C4-2B (cell line): ENCODE measurements at regions not wholly inside any gene's neighbourhood (a gene's known extent, or its start where the extent isn't known, plus 50 kb on each side); places are given as distances from the start of the nearest gene placed in this dataset.

Experiments used
- H3K27ac ChIP-seq: fragments of 450-650 bp; 2 replicates; pipeline ENCODE4 v1.5.1; 2017
- ZFX ChIP-seq: fragments of 450-650 bp; IDR thresholded peaks from 2 replicates; pipeline ENCODE4 v1.6.1; 2017
- TF ChIP-seq, protein P1 (sequence below): fragments of 450-650 bp; conservative IDR thresholded peaks from 2 replicates; pipeline ENCODE4 v1.5.1; 2017; ENCODE audit warnings: mild to moderate bottlenecking

DNA sequence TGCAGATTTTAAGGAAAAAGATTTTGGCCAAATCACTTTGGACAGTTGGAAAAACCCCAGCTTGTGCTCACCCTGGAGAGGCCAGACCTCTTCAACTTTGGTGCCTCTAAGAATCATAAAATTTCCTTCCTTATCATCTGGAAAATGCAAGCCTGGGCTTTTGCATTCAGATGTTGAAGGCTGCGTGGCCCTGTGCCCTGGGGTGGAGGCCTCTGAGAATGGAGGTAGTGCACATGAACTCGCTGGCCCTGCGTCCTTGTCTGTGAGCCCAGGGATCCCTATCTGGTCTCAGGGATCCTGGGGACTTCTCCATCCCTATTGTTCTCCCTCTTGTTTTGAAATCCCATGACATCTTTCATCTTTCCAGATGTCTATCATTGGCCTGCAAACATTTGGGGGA lies 64.6 kb upstream of the ARNT2 start:
- H3K27ac ChIP-seq = no peak overlapping the region
- TF ChIP-seq, protein P1, sequence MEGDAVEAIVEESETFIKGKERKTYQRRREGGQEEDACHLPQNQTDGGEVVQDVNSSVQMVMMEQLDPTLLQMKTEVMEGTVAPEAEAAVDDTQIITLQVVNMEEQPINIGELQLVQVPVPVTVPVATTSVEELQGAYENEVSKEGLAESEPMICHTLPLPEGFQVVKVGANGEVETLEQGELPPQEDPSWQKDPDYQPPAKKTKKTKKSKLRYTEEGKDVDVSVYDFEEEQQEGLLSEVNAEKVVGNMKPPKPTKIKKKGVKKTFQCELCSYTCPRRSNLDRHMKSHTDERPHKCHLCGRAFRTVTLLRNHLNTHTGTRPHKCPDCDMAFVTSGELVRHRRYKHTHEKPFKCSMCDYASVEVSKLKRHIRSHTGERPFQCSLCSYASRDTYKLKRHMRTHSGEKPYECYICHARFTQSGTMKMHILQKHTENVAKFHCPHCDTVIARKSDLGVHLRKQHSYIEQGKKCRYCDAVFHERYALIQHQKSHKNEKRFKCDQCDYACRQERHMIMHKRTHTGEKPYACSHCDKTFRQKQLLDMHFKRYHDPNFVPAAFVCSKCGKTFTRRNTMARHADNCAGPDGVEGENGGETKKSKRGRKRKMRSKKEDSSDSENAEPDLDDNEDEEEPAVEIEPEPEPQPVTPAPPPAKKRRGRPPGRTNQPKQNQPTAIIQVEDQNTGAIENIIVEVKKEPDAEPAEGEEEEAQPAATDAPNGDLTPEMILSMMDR = no peak
- no peak for TF ChIP-seq ZFX

DNA sequence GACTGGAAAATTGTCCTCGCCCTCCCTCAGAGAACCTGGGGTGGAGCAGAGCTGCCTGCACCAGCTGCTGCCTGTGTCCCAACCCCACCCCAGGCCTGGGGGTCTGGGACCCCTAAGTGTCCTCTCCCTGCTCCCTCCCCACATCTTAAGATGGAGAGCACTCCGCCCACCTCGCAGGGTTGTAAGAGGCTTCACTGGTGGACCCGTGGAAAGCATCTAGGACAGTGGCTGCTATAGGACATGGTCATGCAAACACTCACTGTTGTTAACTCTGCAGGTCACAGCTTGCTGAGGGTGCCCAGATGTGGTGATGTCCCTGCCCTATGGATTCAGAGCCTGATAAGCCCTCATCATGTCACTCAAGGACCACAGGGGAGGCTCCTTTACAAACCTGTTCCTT lies 62.0 kb upstream of the ARNT2 start:
- TF ChIP-seq ZFX = no peak
- H3K27ac ChIP-seq = no peak overlapping the region

- TF ChIP-seq, protein P1 = no peak
- no peak for TF ChIP-seq ZFX
- H3K27ac ChIP-seq = no peak overlapping the region
Observed at GRCh38 chr15:80343554-80343992, 60.6 kb upstream of the ARNT2 start.

DNA sequence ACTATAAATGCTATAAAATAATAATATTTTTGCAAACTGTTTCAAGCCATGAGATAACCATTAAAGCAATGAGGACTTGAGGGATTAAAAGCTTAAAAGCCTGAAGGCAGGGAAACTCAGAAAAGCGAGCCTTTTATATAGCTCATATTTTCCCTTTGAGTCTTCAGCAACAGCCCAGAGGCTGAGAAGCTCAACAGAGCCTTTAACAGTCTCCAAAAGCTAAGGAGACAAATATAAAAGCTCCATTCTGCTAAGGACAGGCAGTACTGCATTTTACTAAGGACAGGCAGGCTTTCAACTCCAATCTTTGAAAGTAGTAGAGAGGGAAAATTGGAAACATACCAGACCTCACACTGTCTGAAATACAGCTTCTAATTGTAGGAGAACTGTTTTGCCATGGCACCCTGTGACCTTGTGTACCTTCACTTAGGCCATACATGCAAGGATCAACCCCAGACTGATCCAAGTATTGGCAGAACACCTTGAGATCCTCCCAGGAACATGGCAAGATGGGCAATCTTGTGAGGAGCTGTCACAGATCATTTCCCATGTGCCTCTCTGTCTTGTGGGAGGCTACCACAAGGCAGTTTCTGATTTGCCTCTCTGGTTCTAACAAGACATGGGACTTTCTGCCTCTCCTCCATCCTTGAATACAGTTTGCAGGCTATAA lies 53.1 kb upstream of the ARNT2 start:
- no peak for TF ChIP-seq ZFX
- TF ChIP-seq, protein P1 = no peak
- H3K27ac ChIP-seq = no peak overlapping the region
